ENCODE measurements at regions not wholly inside any gene's neighbourhood (a gene's known extent, or its start where the extent isn't known, plus 50 kb on each side); places are given as distances from the start of the nearest gene placed in this dataset.

DNA sequence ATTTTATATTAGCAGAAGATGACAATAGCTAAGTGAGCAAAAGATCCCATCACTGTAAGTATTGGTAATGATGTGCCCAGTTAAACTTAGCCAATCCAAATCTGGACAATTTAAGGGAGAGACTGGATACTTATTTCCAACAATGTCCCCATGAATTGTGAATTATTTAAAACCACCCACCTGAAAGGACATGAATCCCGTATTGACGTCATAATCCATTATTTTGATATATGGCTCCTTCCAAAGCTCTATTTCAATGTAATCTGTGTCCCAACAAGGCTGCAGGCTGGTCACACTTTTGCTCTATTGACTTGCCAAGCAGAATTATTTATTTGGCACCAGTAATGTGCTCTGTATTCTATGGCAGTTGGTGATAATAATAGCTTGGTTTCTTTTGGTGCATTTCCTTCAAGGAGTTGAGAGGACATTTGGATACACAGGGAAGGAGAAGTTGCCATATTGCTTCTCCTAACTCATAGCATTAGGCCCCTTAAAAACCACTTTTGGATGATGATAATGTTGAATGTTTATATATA, 157.2 kb downstream of the NMUR2 start (continued):
- no peak for TF ChIP-seq REST (IDR thresholded peaks at IDR 0.05; ENCODE audit: low read depth)
- no peak for TF ChIP-seq SP1 (IDR thresholded peaks at IDR 0.05; ENCODE audit: low read depth)
- TF ChIP-seq EZH2phosphoT487 (IDR thresholded peaks at IDR 0.05; ENCODE audit: borderline replicate concordance) = no peak
- TF ChIP-seq, protein P1, sequence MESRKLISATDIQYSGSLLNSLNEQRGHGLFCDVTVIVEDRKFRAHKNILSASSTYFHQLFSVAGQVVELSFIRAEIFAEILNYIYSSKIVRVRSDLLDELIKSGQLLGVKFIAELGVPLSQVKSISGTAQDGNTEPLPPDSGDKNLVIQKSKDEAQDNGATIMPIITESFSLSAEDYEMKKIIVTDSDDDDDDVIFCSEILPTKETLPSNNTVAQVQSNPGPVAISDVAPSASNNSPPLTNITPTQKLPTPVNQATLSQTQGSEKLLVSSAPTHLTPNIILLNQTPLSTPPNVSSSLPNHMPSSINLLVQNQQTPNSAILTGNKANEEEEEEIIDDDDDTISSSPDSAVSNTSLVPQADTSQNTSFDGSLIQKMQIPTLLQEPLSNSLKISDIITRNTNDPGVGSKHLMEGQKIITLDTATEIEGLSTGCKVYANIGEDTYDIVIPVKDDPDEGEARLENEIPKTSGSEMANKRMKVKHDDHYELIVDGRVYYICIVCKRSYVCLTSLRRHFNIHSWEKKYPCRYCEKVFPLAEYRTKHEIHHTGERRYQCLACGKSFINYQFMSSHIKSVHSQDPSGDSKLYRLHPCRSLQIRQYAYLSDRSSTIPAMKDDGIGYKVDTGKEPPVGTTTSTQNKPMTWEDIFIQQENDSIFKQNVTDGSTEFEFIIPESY (IDR thresholded peaks at IDR 0.05; ENCODE audit: extremely low read depth, insufficient replicate concordance, low read length) = no peak

DNA sequence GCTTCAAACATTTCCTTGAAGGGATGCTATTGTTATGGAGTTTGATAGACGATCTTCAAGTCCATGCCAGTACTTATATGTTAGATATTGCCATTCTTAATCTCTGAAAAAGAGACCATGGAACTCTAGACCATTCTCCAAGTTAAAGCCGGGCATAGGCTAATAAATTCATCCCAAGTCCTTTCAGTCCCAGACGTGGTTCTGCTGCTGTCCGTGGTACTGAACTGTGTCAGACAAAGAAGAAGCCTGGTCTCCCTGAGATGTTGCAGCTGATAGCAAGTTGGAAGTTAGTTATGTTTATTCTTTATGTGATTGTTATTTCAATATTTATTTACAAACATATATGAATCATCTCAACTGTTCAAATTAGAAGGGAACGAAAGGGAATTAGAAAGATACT, 158.7 kb downstream of the NMUR2 start:
- no peak overlapping the region for H3K9ac ChIP-seq (ENCODE audit: low read length)
- ChIA-PET RAD21 (ENCODE audit: low non-redundant PET in 1 of 2, low total read pairs in 2 of 2, uncharacterized antibody in 2 of 2, unreplicated experiment in 2 of 2) (no interaction called here), POLR2A (no interaction called here), CTCF (no interaction called here)
- DNase-seq (ENCODE audit: low read depth, low spot score) (no peak), ATAC-seq (no peak)
- no peak overlapping the region for H3K4me3 ChIP-seq (replicated peaks in 1 of 2; ENCODE audit: low read depth in 1 of 2, low read length in 2 of 2)
- no peak overlapping the region for H3K4me2 ChIP-seq (ENCODE audit: low read length)
- TF ChIP-seq MAX (IDR thresholded peaks at IDR 0.05) (no peak), REST (IDR thresholded peaks at IDR 0.05; ENCODE audit: low read depth) (peak; percentile 76)
- no peaks in the 10 kb centered on the region for H3K9me2 ChIP-seq (ENCODE audit: insufficient read depth)
- no peaks in the 10 kb centered on the region for H3K79me2 ChIP-seq (ENCODE audit: insufficient read depth, low read length)
- no peaks in the 10 kb centered on the region for H3K27me3 ChIP-seq (ENCODE audit: insufficient read depth, low read length)
- no peaks in the 10 kb centered on the region for H3K4me1 ChIP-seq (ENCODE audit: control insufficient read depth in 1 of 2, insufficient read depth in 2 of 2, low read length in 2 of 2)
- H4K20me1 ChIP-seq (ENCODE audit: insufficient read depth) = no peaks in the 10 kb centered on the region
- no peaks in the 10 kb centered on the region for H3K9me3 ChIP-seq (ENCODE audit: control insufficient read depth in 1 of 2, insufficient read depth in 1 of 2, low read depth in 1 of 2, low read length in 2 of 2)
- no peaks in the 10 kb centered on the region for H3K36me3 ChIP-seq (ENCODE audit: control insufficient read depth in 1 of 2, insufficient read depth in 2 of 2, low read length in 2 of 2)
- BruUV-seq (replicated peaks) = no TSS peak
- no peak overlapping the region for H3K27ac ChIP-seq (ENCODE audit: low read depth, low read length)
- H2AFZ ChIP-seq (ENCODE audit: low read depth, low read length, poor library complexity, severe bottlenecking) = no peak overlapping the region
- intact Hi-C loops (cut with micrococcal nuclease) = no loop called here

Data from HCT116 (cell line).